ENCODE measurements at regions not wholly inside any gene's neighbourhood (a gene's known extent, or its start where the extent isn't known, plus 50 kb on each side); places are given as distances from the start of the nearest gene placed in this dataset.
A peak's percentile ranks its signal among the peaks of the same experiment; 100 is the strongest.
"Not testable (repeated sequence)": the region's sequence is repeated elsewhere in the genome, so short reads cannot be mapped to it uniquely, and the experiment has no call there.

DNA sequence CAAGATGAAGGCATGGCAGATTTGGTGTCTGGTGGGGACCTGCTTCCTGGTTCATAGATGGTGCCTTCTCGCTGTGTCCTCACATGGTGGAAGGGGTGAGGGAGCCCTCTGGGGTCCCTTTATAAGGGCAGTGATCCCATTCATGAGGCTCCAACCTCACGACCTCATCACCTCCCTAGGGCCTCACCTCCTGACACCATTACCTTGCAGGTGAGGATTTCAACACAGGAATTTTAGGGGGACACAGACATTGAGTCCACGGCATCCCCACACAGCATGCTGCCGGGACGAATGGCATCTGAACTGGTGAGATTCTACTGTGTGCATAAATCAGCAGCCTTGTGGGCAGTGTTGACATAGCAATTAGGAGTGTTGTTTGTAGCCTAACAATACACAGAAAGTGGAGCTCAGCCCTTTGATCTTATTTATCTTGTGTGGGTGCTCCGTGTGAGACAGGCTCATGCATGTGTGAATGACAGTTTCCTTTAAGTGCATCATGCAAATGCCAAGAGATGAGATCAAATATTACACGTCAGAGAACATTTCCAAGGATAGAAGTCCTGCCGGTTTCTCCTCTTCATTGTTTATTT, 368.7 kb upstream of the AMELY start:
- not testable (repeated sequence) for H3K4me3 ChIP-seq; H3K4me1 ChIP-seq (replicated peaks in 1 of 2); H3K27ac ChIP-seq
- WGBS, 10 experiments: 80 to 89% methylated on average over 2 to 3 of the region's 8 CpGs; no CpG with 5 or more reads in 8 of the 10 experiments
- in situ Hi-C loops (cut with MboI; ENCODE audit: low pct_unique_long_range_greater_than_20kb in 2 of 9, low sequenced_read_pairs in 9 of 9, unreplicated experiment in 9 of 9): loop anchor here in 1 of 9 experiments (25.0 kb wide), 1 partner anchor 168 kb away; no protein-coding TSS in a partner anchor
- ATAC-seq (replicated peaks in 6 of 8): peak in 5 of 8 experiments; percentile 22 to 78 (median 33)

DNA sequence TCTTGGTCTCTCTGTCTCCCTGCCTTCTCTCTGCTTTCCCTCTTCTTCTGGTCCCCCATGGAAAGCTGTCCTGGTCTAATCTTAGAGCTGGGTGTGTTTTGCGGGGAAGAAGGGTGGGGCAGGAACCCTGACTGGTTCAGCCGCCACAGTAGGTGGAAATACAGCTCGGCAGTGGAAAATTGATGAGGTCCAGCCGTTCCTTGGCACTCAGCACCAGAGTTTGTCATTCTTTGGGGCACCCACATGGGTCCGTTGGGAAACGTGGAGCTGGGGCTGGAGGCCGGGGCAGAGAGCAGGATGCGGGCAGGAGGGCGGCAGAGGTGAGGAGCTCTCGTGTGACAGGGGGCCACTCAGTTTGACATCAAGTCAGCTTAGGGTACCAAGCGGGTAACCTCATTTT, 364.2 kb upstream of the AMELY start:
- in situ Hi-C loops (cut with MboI; ENCODE audit: low pct_unique_long_range_greater_than_20kb in 2 of 9, low sequenced_read_pairs in 9 of 9, unreplicated experiment in 9 of 9): loop anchor here in 1 of 9 experiments (25.0 kb wide), 1 partner anchor 163 kb away; no protein-coding TSS in a partner anchor

DNA sequence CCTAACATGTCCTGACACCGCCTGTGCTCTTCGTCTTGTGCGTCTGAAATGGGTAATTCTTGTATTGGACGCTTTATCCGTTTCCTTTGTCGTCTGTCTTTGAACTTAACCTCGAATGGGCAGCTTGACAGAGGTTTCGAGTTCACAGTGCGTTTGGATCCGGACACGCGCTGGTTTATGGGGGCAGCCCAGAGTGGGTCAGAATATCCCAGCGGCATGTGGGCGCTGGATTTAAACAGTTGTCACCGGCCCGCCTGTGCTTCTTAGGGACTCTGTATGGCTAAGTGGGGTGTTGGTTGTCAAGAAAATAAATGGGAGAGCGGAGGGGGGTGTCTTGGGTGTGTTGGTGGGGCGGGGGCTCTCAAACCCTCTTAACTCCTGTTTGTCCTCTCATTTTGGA, 363.5 kb upstream of the AMELY start:
- in situ Hi-C loops (cut with MboI; ENCODE audit: low pct_unique_long_range_greater_than_20kb in 2 of 9, low sequenced_read_pairs in 9 of 9, unreplicated experiment in 9 of 9): loop anchor here in 1 of 9 experiments (25.0 kb wide), 1 partner anchor 163 kb away; no protein-coding TSS in a partner anchor

More for the DNA sequence above, 364.2 kb upstream of the AMELY start:
- peak in 2 of 8 experiments; percentile 1 to 2 for ATAC-seq (replicated peaks in 6 of 8)
- Histone ChIP-seq H3K4me3 (peak overlapping the region in 4 of 5 donors; percentile 41 to 94 (median 76)), H3K4me1 (replicated peaks in 1 of 2) (peaks cover 0 to 5% of the 10 kb centered on the region in 2 donors), H3K27ac (no peak overlapping the region)
- 0% methylated on average over 2 of the region's 11 CpGs; no CpG with 5 or more reads in 9 of the 10 experiments for WGBS, 10 experiments

DNA sequence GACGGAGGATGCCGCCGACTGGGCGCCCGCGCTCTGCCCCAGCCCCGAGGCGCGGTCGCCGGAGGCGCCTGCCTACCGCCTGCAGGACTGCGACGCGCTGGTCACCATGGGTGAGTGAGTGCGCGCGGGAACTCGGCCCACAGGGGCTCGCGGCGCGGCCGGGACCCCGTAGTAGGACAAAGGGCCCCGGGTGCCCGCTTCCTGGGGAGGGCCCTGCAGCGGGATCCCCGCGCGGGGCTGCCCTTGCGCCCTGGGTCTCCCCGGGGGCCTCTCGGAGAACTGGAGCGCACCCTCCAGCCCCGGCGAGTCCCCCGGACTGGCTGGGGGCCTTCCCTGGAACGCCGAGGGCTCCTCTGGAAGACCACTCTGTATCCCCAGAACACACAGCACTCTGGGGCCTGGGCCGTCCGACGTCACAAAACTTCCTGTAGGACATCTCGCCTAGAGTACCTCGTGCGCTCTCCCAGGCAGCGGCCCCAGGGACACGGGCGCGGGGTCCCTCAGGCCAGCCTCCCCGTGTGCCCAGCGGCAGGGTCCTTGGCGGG, 362.9 kb upstream of the AMELY start:
- WGBS, 10 experiments: no CpG with 5 or more reads among the region's 54 CpGs
- H3K27ac ChIP-seq: peak overlapping the region; percentile 67 to 80
- in situ Hi-C loops (cut with MboI; ENCODE audit: low pct_unique_long_range_greater_than_20kb in 2 of 9, low sequenced_read_pairs in 9 of 9, unreplicated experiment in 9 of 9): loop anchor here in 1 of 9 experiments (25.0 kb wide), 1 partner anchor 312 kb away; no protein-coding TSS in a partner anchor
- H3K4me1 ChIP-seq (replicated peaks in 1 of 2): peaks cover 0 to 5% of the 10 kb centered on the region in 2 donors
- peak overlapping the region in 4 of 5 donors; percentile 41 to 94 (median 76) for H3K4me3 ChIP-seq
- peak; percentile 7 to 62 (median 49) for ATAC-seq (replicated peaks in 6 of 8)

More for the DNA sequence above, 363.5 kb upstream of the AMELY start:
- ATAC-seq (replicated peaks in 6 of 8): no peak
- H3K27ac ChIP-seq: no peak overlapping the region
- peak overlapping the region in 4 of 5 donors; percentile 41 to 94 (median 76) for H3K4me3 ChIP-seq
- peaks cover 0 to 5% of the 10 kb centered on the region in 2 donors for H3K4me1 ChIP-seq (replicated peaks in 1 of 2)
- 0% methylated on average over 2 of the region's 18 CpGs; no CpG with 5 or more reads in 9 of the 10 experiments for WGBS, 10 experiments

DNA sequence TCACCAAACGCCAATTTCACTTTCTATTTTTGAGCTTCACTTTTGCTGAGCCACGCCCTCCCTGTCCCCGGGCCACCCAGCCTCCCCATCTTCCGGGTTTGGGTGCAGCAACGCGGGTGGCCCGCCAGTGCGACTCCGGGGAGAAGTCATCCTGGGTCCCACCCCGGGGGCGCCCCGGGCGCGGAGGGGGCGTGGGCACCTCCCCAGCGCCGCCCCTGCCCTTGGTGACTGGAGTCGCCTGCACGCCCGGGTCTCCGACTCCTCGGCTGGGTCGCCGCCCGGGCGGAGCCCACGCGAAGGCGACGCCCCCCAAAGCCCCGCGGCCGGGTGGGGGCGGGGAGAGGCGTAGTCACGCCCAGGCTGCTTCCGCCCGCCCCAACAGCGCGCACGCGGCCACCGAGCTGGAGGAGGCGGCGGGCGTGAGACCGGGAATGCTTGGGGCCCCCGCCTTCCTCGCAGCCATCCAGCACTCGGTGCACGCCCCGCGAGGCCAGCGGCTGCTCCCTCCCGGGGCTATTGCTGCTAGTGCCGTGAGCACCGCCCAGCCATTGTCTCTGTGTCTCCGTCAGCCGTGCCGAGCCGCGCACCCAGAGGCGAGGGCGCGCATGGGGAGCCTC, 362.1 kb upstream of the AMELY start:
- Histone ChIP-seq H3K4me1 (replicated peaks in 1 of 2) (peaks cover 0 to 5% of the 10 kb centered on the region in 2 donors), H3K4me3 (peak overlapping the region in 4 of 5 donors; percentile 41 to 94 (median 76)), H3K27ac (peak overlapping the region; percentile 67 to 80)
- no CpG with 5 or more reads among the region's 65 CpGs for WGBS, 10 experiments
- in situ Hi-C loops (cut with MboI; ENCODE audit: low pct_unique_long_range_greater_than_20kb in 2 of 9, low sequenced_read_pairs in 9 of 9, unreplicated experiment in 9 of 9): loop anchor here in 1 of 9 experiments (25.0 kb wide), 1 partner anchor 311 kb away; no protein-coding TSS in a partner anchor
- peak; percentile 75 to 83 (median 78) for ATAC-seq (replicated peaks in 6 of 8)

DNA sequence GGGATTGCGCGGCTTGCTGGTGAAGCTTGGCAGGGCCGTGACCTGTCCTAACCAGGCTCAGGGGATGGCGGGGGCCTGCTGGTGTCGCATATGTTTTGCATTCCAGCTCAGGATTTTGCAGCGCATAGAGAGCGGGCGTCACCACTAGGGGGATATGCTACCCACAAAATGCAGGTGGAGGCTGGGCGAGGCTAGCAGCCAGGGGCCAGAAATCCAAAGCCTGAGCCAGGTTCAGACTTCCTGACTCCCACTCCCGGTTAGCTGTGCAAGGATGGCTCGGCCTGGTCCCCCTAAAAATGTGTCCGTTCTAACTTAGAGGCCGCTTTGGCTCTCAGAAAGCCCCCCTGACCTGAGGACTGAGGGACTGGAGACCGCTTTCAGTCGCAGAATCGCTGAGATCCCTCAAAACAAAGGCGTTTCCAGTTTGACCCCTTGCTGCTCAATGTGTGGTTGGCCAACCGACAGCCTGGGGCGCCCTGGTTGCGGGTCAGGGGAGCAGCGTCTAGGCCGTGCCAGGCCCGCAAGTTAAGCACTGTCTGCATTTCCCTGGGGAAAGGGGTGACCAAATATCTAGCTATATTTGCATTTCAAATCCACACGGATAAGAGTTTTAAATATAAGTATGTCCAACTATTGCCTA, 361.1 kb upstream of the AMELY start:
- WGBS, 10 experiments: 0 to 7% methylated on average over 3 to 4 of the region's 24 CpGs; no CpG with 5 or more reads in 8 of the 10 experiments
- ATAC-seq (replicated peaks in 6 of 8): peak; percentile 4 to 46 (median 32)
- Histone ChIP-seq H3K27ac (no peak overlapping the region), H3K4me3 (peak overlapping the region in 4 of 5 donors; percentile 41 to 94 (median 76)), H3K4me1 (replicated peaks in 1 of 2) (peaks cover 0 to 5% of the 10 kb centered on the region in 2 donors)
- in situ Hi-C loops (cut with MboI; ENCODE audit: low pct_unique_long_range_greater_than_20kb in 2 of 9, low sequenced_read_pairs in 9 of 9, unreplicated experiment in 9 of 9): loop anchor here in 1 of 9 experiments (25.0 kb wide), 1 partner anchor 310 kb away; no protein-coding TSS in a partner anchor

DNA sequence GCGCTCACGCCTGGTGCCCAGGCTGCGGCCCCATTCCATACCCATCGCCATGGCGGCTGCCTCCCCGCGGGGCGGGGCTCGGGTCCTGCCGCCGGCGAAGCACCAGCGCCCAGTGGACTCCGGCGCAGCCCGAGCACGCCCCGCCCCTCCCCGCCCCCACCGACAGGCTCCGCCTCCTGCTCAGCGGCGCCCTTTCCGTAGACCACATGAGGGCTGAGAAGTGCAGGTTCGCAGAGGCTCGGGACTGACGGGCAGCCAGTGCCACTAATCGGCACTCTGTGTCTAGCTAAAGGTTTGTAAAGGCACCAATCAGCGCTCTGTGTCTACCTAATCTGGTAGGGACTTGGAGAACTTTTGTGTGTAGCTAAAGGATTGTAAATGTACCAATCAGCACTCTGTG, 352.2 kb upstream of the AMELY start:
- no peak overlapping the region for H3K27ac ChIP-seq
- no peak overlapping the region for H3K4me3 ChIP-seq
- no peaks in the 10 kb centered on the region for H3K4me1 ChIP-seq (replicated peaks in 1 of 2)
- in situ Hi-C loops (cut with MboI; ENCODE audit: low pct_unique_long_range_greater_than_20kb in 2 of 9, low sequenced_read_pairs in 9 of 9, unreplicated experiment in 9 of 9): loop anchor here in 1 of 9 experiments (25.0 kb wide), 1 partner anchor 301 kb away; no protein-coding TSS in a partner anchor
- peak in 1 of 8 experiments; percentile 91 for ATAC-seq (replicated peaks in 6 of 8)
- WGBS, 10 experiments: no CpG with 5 or more reads among the region's 29 CpGs

DNA sequence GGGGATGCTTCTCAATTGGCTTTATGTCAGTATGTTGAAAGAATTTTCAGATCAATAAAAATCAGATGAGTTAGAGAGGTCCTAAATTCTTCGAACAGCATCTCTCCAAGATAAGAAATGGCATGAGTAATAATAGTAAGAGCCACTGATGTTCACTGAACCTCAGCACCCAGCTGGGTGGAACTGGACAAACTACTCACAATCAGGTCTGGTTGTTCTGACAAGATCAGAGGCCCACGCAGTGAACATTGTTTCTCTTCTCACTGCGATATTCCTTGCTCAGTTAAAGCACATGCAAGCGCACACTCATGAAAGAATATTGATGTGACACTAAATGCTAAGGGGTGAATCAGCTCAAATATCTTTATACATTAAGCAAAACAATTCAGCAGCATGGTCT, 351.0 kb upstream of the AMELY start:
- in situ Hi-C loops (cut with MboI; ENCODE audit: low pct_unique_long_range_greater_than_20kb in 2 of 9, low sequenced_read_pairs in 9 of 9, unreplicated experiment in 9 of 9): loop anchor here in 1 of 9 experiments (25.0 kb wide), 1 partner anchor 300 kb away; no protein-coding TSS in a partner anchor
- H3K27ac ChIP-seq: no peak overlapping the region
- H3K4me1 ChIP-seq (replicated peaks in 1 of 2): no peaks in the 10 kb centered on the region
- H3K4me3 ChIP-seq: no peak overlapping the region
- WGBS, 10 experiments: 53 to 100% (median 88%) methylated on average over 1 to 3 of the region's 4 CpGs; no CpG with 5 or more reads in 5 of the 10 experiments
- ATAC-seq (replicated peaks in 6 of 8): no peak

DNA sequence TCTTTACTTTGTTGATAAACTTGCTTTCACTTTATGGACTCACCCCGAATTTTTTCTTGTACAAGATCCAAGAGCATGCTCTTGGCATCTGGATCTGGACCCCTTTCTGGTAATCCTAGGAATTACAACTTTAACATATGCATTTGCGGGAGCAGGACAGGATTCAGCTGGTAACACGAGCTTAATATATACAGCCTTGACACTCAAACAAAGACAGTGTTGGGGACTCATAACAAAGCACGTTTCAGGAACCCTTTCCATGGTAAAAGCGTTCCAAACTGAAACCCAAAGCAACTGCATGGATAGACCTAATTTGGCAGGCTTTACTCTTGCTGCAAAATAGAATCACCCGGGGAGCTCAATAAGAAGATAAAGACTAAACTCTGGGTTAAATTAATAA, 349.7 kb upstream of the AMELY start:
- ATAC-seq (replicated peaks in 6 of 8): peak in 7 of 8 experiments; percentile 19 to 64 (median 53)
- Histone ChIP-seq H3K4me3 (no peak overlapping the region), H3K4me1 (replicated peaks in 1 of 2) (no peaks in the 10 kb centered on the region), H3K27ac (no peak overlapping the region)
- 0 to 57% (median 20%) methylated on average over 1 to 2 of the region's 6 CpGs; no CpG with 5 or more reads in 7 of the 10 experiments for WGBS, 10 experiments
- in situ Hi-C loops (cut with MboI; ENCODE audit: low pct_unique_long_range_greater_than_20kb in 2 of 9, low sequenced_read_pairs in 9 of 9, unreplicated experiment in 9 of 9): loop anchor here in 1 of 9 experiments (25.0 kb wide), 1 partner anchor 299 kb away; no protein-coding TSS in a partner anchor

DNA sequence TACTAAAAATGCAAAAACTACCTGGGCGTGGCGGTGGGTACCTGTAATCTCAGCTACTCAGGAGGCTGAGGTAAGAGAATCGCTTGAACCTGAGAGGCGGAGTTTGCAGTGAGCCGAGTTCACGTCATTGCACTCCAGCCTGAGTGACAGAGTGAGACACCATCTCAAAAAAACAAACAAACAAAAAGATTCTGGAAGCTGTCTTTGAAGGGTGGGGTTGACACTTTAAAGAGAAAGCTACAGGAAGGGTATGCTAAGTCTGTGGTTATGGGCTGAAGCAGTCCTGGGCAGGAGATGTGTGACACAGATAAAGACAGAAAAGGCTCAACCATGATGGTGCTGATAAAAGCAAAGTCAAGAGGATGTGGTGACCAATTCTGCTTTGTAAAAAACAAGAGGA, 328.5 kb upstream of the AMELY start:
- in situ Hi-C loops (cut with MboI; ENCODE audit: low pct_unique_long_range_greater_than_20kb in 2 of 9, low sequenced_read_pairs in 9 of 9, unreplicated experiment in 9 of 9): no loop called here
- ATAC-seq (replicated peaks in 6 of 8): peak in 1 of 8 experiments; percentile 57
- no peaks in the 10 kb centered on the region for H3K4me1 ChIP-seq (replicated peaks in 1 of 2)
- no peak overlapping the region for H3K27ac ChIP-seq
- no peak overlapping the region for H3K4me3 ChIP-seq
- no CpG with 5 or more reads among the region's 6 CpGs for WGBS, 10 experiments

DNA sequence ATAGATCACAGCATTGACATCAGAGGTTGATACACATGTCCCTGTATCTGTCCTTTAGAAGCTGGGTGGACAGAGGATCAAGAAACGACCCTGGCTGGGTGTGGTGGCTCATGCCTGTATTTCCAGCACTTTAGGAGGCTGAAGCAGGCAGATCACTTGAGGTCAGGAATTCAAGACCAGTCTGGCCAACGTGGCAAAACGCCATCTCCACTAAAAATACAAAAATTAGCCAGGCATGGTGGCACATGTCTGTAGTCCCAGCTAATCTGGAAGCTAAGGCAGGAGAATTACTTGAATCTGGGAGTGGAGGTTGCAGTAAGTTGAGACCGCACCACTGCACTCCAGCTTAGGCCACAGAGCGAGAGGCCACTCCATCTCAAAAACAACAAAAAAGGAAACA, 300.4 kb upstream of the AMELY start:
- no peak overlapping the region for H3K4me3 ChIP-seq
- ATAC-seq (replicated peaks in 6 of 8): no peak
- H3K4me1 ChIP-seq (replicated peaks in 1 of 2): no peaks in the 10 kb centered on the region
- in situ Hi-C loops (cut with MboI; ENCODE audit: low pct_unique_long_range_greater_than_20kb in 2 of 9, low sequenced_read_pairs in 9 of 9, unreplicated experiment in 9 of 9): no loop called here
- no peak overlapping the region for H3K27ac ChIP-seq
- no CpG with 5 or more reads among the region's 5 CpGs for WGBS, 10 experiments

DNA sequence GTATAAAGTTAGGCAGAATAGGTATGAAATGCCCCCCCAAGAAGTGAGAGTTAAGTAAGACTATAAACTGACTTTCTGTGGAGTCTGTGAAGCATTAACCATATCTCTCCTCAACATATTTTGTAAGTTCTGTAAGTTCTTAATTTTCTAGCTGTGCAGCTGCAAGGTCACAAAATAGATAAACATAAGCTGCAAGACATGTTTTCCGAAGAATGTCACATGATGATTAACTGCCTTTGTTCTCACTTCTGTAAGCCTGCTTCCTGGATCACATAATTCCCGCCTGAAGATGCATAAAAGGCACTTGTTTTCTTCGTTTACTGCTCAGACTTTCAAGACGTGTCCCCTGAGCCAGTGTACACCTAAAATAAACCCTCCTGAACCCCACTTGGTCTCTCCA, 292.9 kb upstream of the AMELY start:
- no peak for ATAC-seq (replicated peaks in 6 of 8)
- 11 to 80% (median 50%) methylated on average over 1 to 3 of the region's 4 CpGs; no CpG with 5 or more reads in 7 of the 10 experiments for WGBS, 10 experiments
- no peak overlapping the region for H3K27ac ChIP-seq
- in situ Hi-C loops (cut with MboI; ENCODE audit: low pct_unique_long_range_greater_than_20kb in 2 of 9, low sequenced_read_pairs in 9 of 9, unreplicated experiment in 9 of 9): no loop called here
- H3K4me1 ChIP-seq (replicated peaks in 1 of 2): no peaks in the 10 kb centered on the region
- no peak overlapping the region for H3K4me3 ChIP-seq

All from motor neuron (in vitro differentiated cells).